ENCODE measurements at regions not wholly inside any gene's neighbourhood (a gene's known extent, or its start where the extent isn't known, plus 50 kb on each side); places are given as distances from the start of the nearest gene placed in this dataset.

DNA sequence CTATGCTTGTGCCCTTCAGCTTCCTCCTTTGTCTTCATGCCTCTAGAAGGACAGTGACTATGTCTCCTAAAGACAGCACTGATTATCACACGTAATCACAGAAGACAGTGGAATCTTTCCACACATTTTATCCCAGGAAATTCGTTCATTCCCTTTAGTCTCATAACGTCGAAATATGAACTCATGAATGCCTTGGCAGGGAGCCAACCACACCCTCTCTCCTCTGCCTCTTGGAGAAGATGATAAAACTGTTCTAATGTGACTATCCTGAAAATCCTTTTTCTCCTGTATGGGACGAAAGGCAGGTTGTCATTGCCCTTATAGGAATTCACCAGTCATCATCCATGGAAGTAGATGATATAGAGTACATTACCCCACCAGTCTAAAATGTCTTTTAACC lies 726.6 kb upstream of the FANCL start:
- Histone ChIP-seq H3K27me3 (no peaks in the 10 kb centered on the region), H3K4me3 (no peak overlapping the region), H3K4me1 (no peaks in the 10 kb centered on the region), H3K27ac (no peak overlapping the region), H3K9me3 (no peaks in the 10 kb centered on the region), H3K9ac (ENCODE audit: low read depth in 2 of 2, low read length in 2 of 2) (no peak overlapping the region), H3K36me3 (no peaks in the 10 kb centered on the region)
- intact Hi-C loops (cut with DNase I), result no loop called here
- TF ChIP-seq, protein P1, sequence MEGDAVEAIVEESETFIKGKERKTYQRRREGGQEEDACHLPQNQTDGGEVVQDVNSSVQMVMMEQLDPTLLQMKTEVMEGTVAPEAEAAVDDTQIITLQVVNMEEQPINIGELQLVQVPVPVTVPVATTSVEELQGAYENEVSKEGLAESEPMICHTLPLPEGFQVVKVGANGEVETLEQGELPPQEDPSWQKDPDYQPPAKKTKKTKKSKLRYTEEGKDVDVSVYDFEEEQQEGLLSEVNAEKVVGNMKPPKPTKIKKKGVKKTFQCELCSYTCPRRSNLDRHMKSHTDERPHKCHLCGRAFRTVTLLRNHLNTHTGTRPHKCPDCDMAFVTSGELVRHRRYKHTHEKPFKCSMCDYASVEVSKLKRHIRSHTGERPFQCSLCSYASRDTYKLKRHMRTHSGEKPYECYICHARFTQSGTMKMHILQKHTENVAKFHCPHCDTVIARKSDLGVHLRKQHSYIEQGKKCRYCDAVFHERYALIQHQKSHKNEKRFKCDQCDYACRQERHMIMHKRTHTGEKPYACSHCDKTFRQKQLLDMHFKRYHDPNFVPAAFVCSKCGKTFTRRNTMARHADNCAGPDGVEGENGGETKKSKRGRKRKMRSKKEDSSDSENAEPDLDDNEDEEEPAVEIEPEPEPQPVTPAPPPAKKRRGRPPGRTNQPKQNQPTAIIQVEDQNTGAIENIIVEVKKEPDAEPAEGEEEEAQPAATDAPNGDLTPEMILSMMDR (IDR thresholded peaks at IDR 0.05), result no peak
- peak; percentile 21 for DNase-seq

DNA sequence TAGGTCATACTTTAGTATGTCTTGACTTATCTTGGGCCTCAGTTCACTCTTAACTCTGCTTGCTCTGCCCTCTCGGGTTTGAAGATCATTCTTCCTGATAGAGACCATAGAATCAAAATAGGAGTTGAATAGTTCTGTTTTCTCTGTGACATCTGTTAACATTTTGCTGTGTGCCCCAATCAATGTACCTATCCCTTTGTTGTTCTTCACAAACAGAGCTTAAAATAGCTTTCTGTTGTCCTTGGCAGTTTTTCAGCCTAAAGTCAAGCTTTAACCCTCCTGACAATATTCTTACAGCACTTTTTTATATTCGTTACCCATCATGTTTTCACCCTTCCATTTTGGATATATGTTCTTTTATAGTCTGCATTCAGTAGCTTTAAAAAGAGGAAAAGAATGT lies 724.5 kb upstream of the FANCL start:
- TF ChIP-seq, protein P1 (IDR thresholded peaks at IDR 0.05), result no peak
- Histone ChIP-seq H3K27me3 (no peaks in the 10 kb centered on the region), H3K4me1 (no peaks in the 10 kb centered on the region), H3K9me3 (no peaks in the 10 kb centered on the region), H3K4me3 (no peak overlapping the region), H3K27ac (no peak overlapping the region), H3K9ac (ENCODE audit: low read depth in 2 of 2, low read length in 2 of 2) (no peak overlapping the region), H3K36me3 (no peaks in the 10 kb centered on the region)
- no peak for DNase-seq
- intact Hi-C loops (cut with DNase I), result no loop called here

DNA sequence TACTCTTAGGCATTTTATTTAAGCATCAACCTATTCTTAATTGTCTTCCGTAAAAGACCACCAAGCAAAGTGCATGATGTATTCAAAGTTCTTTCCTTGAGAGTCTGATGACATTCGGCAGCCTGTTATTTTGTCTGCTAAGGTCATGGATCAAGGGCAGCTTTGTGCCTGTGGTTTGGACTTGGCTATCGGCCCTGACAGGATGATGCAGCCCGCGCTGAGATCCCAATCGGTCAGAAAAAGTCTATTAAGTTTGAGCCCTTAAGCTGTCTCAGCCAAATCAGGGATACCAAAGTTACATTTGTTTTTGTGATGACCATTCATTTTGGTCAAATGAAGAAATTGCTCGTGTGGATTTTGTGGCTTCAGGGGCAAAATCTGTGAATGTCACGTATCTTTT lies 718.9 kb upstream of the FANCL start:
- Histone ChIP-seq H3K36me3 (no peaks in the 10 kb centered on the region), H3K27me3 (no peaks in the 10 kb centered on the region), H3K4me1 (no peaks in the 10 kb centered on the region), H3K9me3 (no peaks in the 10 kb centered on the region), H3K27ac (no peak overlapping the region), H3K9ac (ENCODE audit: low read depth in 2 of 2, low read length in 2 of 2) (no peak overlapping the region), H3K4me3 (no peak overlapping the region)
- TF ChIP-seq, protein P1 (IDR thresholded peaks at IDR 0.05), result no peak
- no peak for DNase-seq
- intact Hi-C loops (cut with DNase I), result no loop called here

- no peak overlapping the region for H3K9ac ChIP-seq (ENCODE audit: low read depth in 2 of 2, low read length in 2 of 2)
- intact Hi-C loops (cut with DNase I), result no loop called here
- DNase-seq, result no peak
- H3K9me3 ChIP-seq, result no peaks in the 10 kb centered on the region
- no peak overlapping the region for H3K27ac ChIP-seq
- no peak overlapping the region for H3K4me3 ChIP-seq
- H3K36me3 ChIP-seq, result no peaks in the 10 kb centered on the region
- TF ChIP-seq, protein P1 (IDR thresholded peaks at IDR 0.05), result no peak
- no peaks in the 10 kb centered on the region for H3K27me3 ChIP-seq
- no peaks in the 10 kb centered on the region for H3K4me1 ChIP-seq
Measured at GRCh38 chr2:58957188-58957840, 716.2 kb upstream of the FANCL start.

DNA sequence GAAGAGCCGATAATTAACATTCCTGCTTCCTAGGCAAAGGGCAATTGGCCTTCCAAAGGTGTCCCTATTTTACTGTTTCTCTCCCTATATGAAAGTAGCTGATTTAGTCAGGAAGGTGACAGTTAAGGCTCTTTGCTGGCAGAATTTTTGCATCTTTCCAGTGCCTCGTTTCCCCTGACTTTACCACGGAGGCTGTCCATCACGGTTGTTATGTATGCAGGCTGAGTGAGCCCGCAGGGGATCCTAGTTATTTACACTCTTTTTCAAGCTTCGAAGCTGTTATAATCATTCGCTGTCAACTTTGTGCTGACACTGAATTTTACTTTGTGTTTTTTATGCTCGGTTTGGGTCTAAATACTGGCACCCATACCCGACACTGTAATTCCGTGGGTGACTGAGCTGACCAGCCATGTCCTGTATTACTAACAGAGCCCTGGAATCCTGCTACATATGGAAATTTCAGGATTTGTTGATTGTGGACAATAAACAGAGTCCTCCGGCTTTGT lies 713.8 kb upstream of the FANCL start:
- intact Hi-C loops (cut with DNase I), result no loop called here
- no peak overlapping the region for H3K27ac ChIP-seq
- H3K27me3 ChIP-seq, result no peaks in the 10 kb centered on the region
- no peaks in the 10 kb centered on the region for H3K9me3 ChIP-seq
- TF ChIP-seq, protein P1 (IDR thresholded peaks at IDR 0.05), result no peak
- H3K9ac ChIP-seq (ENCODE audit: low read depth in 2 of 2, low read length in 2 of 2), result no peak overlapping the region
- H3K36me3 ChIP-seq, result no peaks in the 10 kb centered on the region
- no peak overlapping the region for H3K4me3 ChIP-seq
- no peak for DNase-seq
- H3K4me1 ChIP-seq, result no peaks in the 10 kb centered on the region
